ENCODE measurements at regions not wholly inside any gene's neighbourhood (a gene's known extent, or its start where the extent isn't known, plus 50 kb on each side); places are given as distances from the start of the nearest gene placed in this dataset.

GRCh38 chrX:1025413-1025812 lies 187.0 kb downstream of the CRLF2 start:
- Mint-ChIP-seq H3K36me3 (ENCODE audit: low read depth) (peaks cover 40% of the 10 kb centered on the region), H3K4me3 (no peak overlapping the region), H3K27me3 (ENCODE audit: insufficient read depth, low read depth, poor library complexity) (peaks cover 2% of the 10 kb centered on the region), H3K27ac (no peak overlapping the region), H3K4me1 (no peaks in the 10 kb centered on the region), H3K9me3 (peaks cover 55% of the 10 kb centered on the region)
- no peak overlapping the region for H2AFZ ChIP-seq
- no peak overlapping the region for H3K4me2 ChIP-seq
- H3K9me2 ChIP-seq (ENCODE audit: insufficient read depth), result no peaks in the 10 kb centered on the region
- no peak overlapping the region for H3K4me3 ChIP-seq
- no peaks in the 10 kb centered on the region for H3K4me1 ChIP-seq (ENCODE audit: insufficient read depth)
- no peaks in the 10 kb centered on the region for H3K79me2 ChIP-seq (replicated peaks; ENCODE audit: insufficient read depth)
- no peaks in the 10 kb centered on the region for H3K27me3 ChIP-seq (ENCODE audit: insufficient read depth)
- H3K36me3 ChIP-seq (ENCODE audit: insufficient read depth), result no peaks in the 10 kb centered on the region
- DNase-seq (ENCODE audit: low spot score) (no peak), ATAC-seq (no peak)
- H3F3A ChIP-seq (replicated peaks; ENCODE audit: low read depth), result no peaks in the 10 kb centered on the region
- H3K27ac ChIP-seq (ENCODE audit: low read depth), result no peak overlapping the region
- TF ChIP-seq EZH2 (IDR thresholded peaks at IDR 0.05; ENCODE audit: low read depth, unreplicated experiment), result no peak
- TF ChIP-seq, protein P1, sequence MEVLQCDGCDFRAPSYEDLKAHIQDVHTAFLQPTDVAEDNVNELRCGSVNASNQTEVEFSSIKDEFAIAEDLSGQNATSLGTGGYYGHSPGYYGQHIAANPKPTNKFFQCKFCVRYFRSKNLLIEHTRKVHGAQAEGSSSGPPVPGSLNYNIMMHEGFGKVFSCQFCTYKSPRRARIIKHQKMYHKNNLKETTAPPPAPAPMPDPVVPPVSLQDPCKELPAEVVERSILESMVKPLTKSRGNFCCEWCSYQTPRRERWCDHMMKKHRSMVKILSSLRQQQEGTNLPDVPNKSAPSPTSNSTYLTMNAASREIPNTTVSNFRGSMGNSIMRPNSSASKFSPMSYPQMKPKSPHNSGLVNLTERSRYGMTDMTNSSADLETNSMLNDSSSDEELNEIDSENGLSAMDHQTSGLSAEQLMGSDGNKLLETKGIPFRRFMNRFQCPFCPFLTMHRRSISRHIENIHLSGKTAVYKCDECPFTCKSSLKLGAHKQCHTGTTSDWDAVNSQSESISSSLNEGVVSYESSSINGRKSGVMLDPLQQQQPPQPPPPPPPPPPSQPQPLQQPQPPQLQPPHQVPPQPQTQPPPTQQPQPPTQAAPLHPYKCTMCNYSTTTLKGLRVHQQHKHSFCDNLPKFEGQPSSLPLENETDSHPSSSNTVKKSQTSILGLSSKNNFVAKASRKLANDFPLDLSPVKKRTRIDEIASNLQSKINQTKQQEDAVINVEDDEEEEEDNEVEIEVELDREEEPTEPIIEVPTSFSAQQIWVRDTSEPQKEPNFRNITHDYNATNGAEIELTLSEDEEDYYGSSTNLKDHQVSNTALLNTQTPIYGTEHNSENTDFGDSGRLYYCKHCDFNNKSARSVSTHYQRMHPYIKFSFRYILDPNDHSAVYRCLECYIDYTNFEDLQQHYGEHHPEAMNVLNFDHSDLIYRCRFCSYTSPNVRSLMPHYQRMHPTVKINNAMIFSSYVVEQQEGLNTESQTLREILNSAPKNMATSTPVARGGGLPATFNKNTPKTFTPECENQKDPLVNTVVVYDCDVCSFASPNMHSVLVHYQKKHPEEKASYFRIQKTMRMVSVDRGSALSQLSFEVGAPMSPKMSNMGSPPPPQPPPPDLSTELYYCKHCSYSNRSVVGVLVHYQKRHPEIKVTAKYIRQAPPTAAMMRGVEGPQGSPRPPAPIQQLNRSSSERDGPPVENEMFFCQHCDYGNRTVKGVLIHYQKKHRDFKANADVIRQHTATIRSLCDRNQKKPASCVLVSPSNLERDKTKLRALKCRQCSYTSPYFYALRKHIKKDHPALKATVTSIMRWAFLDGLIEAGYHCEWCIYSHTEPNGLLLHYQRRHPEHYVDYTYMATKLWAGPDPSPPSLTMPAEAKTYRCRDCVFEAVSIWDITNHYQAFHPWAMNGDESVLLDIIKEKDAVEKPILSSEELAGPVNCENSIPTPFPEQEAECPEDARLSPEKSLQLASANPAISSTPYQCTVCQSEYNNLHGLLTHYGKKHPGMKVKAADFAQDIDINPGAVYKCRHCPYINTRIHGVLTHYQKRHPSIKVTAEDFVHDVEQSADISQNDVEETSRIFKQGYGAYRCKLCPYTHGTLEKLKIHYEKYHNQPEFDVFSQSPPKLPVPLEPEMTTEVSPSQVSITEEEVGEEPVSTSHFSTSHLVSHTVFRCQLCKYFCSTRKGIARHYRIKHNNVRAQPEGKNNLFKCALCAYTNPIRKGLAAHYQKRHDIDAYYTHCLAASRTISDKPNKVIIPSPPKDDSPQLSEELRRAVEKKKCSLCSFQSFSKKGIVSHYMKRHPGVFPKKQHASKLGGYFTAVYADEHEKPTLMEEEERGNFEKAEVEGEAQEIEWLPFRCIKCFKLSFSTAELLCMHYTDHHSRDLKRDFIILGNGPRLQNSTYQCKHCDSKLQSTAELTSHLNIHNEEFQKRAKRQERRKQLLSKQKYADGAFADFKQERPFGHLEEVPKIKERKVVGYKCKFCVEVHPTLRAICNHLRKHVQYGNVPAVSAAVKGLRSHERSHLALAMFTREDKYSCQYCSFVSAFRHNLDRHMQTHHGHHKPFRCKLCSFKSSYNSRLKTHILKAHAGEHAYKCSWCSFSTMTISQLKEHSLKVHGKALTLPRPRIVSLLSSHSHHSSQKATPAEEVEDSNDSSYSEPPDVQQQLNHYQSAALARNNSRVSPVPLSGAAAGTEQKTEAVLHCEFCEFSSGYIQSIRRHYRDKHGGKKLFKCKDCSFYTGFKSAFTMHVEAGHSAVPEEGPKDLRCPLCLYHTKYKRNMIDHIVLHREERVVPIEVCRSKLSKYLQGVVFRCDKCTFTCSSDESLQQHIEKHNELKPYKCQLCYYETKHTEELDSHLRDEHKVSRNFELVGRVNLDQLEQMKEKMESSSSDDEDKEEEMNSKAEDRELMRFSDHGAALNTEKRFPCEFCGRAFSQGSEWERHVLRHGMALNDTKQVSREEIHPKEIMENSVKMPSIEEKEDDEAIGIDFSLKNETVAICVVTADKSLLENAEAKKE (CRISPR knock-in tag; IDR thresholded peaks at IDR 0.05), result no peak
- TF ChIP-seq REST (IDR thresholded peaks at IDR 0.05; ENCODE audit: unreplicated experiment), result no peak
- TF ChIP-seq, protein P2, sequence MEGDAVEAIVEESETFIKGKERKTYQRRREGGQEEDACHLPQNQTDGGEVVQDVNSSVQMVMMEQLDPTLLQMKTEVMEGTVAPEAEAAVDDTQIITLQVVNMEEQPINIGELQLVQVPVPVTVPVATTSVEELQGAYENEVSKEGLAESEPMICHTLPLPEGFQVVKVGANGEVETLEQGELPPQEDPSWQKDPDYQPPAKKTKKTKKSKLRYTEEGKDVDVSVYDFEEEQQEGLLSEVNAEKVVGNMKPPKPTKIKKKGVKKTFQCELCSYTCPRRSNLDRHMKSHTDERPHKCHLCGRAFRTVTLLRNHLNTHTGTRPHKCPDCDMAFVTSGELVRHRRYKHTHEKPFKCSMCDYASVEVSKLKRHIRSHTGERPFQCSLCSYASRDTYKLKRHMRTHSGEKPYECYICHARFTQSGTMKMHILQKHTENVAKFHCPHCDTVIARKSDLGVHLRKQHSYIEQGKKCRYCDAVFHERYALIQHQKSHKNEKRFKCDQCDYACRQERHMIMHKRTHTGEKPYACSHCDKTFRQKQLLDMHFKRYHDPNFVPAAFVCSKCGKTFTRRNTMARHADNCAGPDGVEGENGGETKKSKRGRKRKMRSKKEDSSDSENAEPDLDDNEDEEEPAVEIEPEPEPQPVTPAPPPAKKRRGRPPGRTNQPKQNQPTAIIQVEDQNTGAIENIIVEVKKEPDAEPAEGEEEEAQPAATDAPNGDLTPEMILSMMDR (conservative IDR thresholded peaks at IDR 0.05; ENCODE audit: low read depth in 2 of 2), result no peak
- no peak for TF ChIP-seq ZNF331 (CRISPR knock-in tag; IDR thresholded peaks at IDR 0.05; ENCODE audit: low read depth)
- TF ChIP-seq JUNB (IDR thresholded peaks at IDR 0.05; ENCODE audit: unreplicated experiment), result no peak
- TF ChIP-seq EZH2phosphoT487 (IDR thresholded peaks at IDR 0.05; ENCODE audit: unreplicated experiment), result no peak
- TF ChIP-seq POLR2AphosphoS5 (IDR thresholded peaks at IDR 0.05; ENCODE audit: low read depth), result no peak
- TF ChIP-seq ZNF114 (CRISPR knock-in tag; IDR thresholded peaks at IDR 0.05), result no peak
- TF ChIP-seq ETS1 (IDR thresholded peaks at IDR 0.05), result no peak
- no peaks in the 10 kb centered on the region for H4K20me1 ChIP-seq (replicated peaks; ENCODE audit: insufficient read depth)

Measured in GM23338 (cell line).